ENCODE measurements at regions not wholly inside any gene's neighbourhood (a gene's known extent, or its start where the extent isn't known, plus 50 kb on each side); places are given as distances from the start of the nearest gene placed in this dataset.
A peak's percentile ranks its signal among the peaks of the same experiment; 100 is the strongest.

- intact Hi-C loops (cut with DNase I; ENCODE audit: low total_unique reads) = no loop called here
- DNase-seq = peak in 1 of 2 donors; percentile 44
These were observed 526.9 kb downstream of the NPHP4 start for GRCh38 chr1:5465281-5465711.

DNA sequence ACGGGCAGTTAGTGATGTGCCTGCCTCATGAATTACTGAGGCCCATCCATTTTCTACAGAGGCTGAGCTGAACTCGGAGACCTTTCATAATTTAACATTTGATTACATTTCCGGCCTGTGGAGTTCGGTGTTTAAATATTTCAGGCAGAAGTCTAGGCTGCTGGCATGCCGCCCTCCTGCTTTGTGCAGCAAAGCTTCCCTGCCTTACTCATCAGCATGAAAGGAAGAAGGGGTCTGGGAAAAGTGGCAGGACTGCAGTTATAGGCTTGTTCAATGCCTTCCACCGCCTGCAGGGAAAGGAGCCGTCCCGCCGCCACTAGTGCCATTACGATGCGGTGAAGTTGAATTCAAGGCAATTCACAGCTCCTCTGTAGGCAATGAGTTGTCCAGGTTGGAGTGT, 527.9 kb downstream of the NPHP4 start:
- H3K4me1 ChIP-seq = no peaks in the 10 kb centered on the region
- H3K36me3 ChIP-seq = no peaks in the 10 kb centered on the region
- 81 to 86% (median 81%) methylated on average over 11 of the region's 11 CpGs for WGBS, 5 donors
- TF ChIP-seq POLR2AphosphoS5 (IDR thresholded peaks at IDR 0.05) = no peak
- no peak for TF ChIP-seq EP300 (IDR thresholded peaks at IDR 0.05)
- no peak for TF ChIP-seq POLR2A (IDR thresholded peaks at IDR 0.05)
- TF ChIP-seq, protein P1, sequence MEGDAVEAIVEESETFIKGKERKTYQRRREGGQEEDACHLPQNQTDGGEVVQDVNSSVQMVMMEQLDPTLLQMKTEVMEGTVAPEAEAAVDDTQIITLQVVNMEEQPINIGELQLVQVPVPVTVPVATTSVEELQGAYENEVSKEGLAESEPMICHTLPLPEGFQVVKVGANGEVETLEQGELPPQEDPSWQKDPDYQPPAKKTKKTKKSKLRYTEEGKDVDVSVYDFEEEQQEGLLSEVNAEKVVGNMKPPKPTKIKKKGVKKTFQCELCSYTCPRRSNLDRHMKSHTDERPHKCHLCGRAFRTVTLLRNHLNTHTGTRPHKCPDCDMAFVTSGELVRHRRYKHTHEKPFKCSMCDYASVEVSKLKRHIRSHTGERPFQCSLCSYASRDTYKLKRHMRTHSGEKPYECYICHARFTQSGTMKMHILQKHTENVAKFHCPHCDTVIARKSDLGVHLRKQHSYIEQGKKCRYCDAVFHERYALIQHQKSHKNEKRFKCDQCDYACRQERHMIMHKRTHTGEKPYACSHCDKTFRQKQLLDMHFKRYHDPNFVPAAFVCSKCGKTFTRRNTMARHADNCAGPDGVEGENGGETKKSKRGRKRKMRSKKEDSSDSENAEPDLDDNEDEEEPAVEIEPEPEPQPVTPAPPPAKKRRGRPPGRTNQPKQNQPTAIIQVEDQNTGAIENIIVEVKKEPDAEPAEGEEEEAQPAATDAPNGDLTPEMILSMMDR (IDR thresholded peaks at IDR 0.05) = no peak
- no peak overlapping the region for H3K27ac ChIP-seq
- H3K4me3 ChIP-seq = no peak overlapping the region
- H3K27me3 ChIP-seq = peaks cover 0 to 13% (median 4%) of the 10 kb centered on the region in 3 donors
- peaks cover 0 to 24% (median 22%) of the 10 kb centered on the region in 4 donors for H3K9me3 ChIP-seq
- intact Hi-C loops (cut with DNase I; ENCODE audit: low total_unique reads) = no loop called here
- DNase-seq = peak in 1 of 2 donors; percentile 27

More at GRCh38 chr1:5465281-5465711, 526.9 kb downstream of the NPHP4 start:
- TF ChIP-seq POLR2AphosphoS5 (IDR thresholded peaks at IDR 0.05) = no peak
- no peak for TF ChIP-seq POLR2A (IDR thresholded peaks at IDR 0.05)
- TF ChIP-seq EP300 (IDR thresholded peaks at IDR 0.05) = no peak
- TF ChIP-seq, protein P1 (IDR thresholded peaks at IDR 0.05) = no peak
- Histone ChIP-seq H3K4me1 (no peaks in the 10 kb centered on the region), H3K27me3 (peaks cover 0 to 11% (median 4%) of the 10 kb centered on the region in 3 donors), H3K27ac (no peak overlapping the region), H3K36me3 (no peaks in the 10 kb centered on the region), H3K4me3 (no peak overlapping the region), H3K9me3 (peaks cover 0 to 24% (median 22%) of the 10 kb centered on the region in 4 donors)
- 63 to 77% (median 70%) methylated on average over 7 of the region's 7 CpGs for WGBS, 5 donors

DNA sequence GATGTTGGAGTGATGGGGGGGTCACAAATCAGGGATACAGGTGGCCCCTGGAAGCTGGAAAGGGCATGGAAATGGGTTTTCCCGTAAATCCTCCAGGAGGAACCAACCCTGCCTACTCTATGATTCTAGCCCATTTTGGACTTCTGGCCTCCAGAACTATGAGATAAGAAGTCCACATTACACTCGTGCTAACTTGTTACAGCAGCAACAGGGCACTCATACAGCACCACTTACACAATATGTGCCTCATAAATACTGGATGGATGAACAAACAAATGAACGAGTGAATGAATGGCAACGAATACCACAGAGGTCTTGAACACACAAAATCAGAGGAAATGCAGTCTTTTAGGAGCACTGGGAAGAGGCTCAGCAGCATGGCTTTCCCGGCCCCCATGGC, 531.3 kb downstream of the NPHP4 start:
- peaks cover 0 to 20% (median 18%) of the 10 kb centered on the region in 4 donors for H3K9me3 ChIP-seq
- intact Hi-C loops (cut with DNase I; ENCODE audit: low total_unique reads) = no loop called here
- no peaks in the 10 kb centered on the region for H3K36me3 ChIP-seq
- peaks cover 2 to 31% (median 15%) of the 10 kb centered on the region in 3 donors for H3K27me3 ChIP-seq
- no peak overlapping the region for H3K27ac ChIP-seq
- no peaks in the 10 kb centered on the region for H3K4me1 ChIP-seq
- no peak for TF ChIP-seq POLR2A (IDR thresholded peaks at IDR 0.05)
- TF ChIP-seq POLR2AphosphoS5 (IDR thresholded peaks at IDR 0.05) = no peak
- TF ChIP-seq, protein P1 (IDR thresholded peaks at IDR 0.05) = no peak
- no peak for TF ChIP-seq EP300 (IDR thresholded peaks at IDR 0.05)
- WGBS, 5 donors = 69 to 88% (median 81%) methylated on average over 5 of the region's 5 CpGs
- no peak for DNase-seq
- H3K4me3 ChIP-seq = no peak overlapping the region

- H3K4me1 ChIP-seq = no peaks in the 10 kb centered on the region
- no peak for DNase-seq
- peaks cover 8 to 41% (median 18%) of the 10 kb centered on the region in 3 donors for H3K27me3 ChIP-seq
- H3K36me3 ChIP-seq = no peaks in the 10 kb centered on the region
- no peak overlapping the region for H3K4me3 ChIP-seq
- WGBS, 5 donors = 58 to 71% (median 64%) methylated on average over 11 of the region's 11 CpGs
- peaks cover 0 to 20% (median 18%) of the 10 kb centered on the region in 4 donors for H3K9me3 ChIP-seq
- intact Hi-C loops (cut with DNase I; ENCODE audit: low total_unique reads) = no loop called here
- H3K27ac ChIP-seq = no peak overlapping the region
- no peak for TF ChIP-seq POLR2AphosphoS5 (IDR thresholded peaks at IDR 0.05)
- TF ChIP-seq POLR2A (IDR thresholded peaks at IDR 0.05) = no peak
- no peak for TF ChIP-seq EP300 (IDR thresholded peaks at IDR 0.05)
- TF ChIP-seq, protein P1 (IDR thresholded peaks at IDR 0.05) = no peak
These were observed 532.2 kb downstream of the NPHP4 start for GRCh38 chr1:5459839-5460610.
